GM12878 (cell line): ENCODE measurements at regions not wholly inside any gene's neighbourhood (a gene's known extent, or its start where the extent isn't known, plus 50 kb on each side); places are given as distances from the start of the nearest gene placed in this dataset.

Source experiments
- ATAC-seq: fragments of 200-7000 bp; cut with Tn5 transposase; 3 replicates; pipeline ENCODE4 v1.9.1; 2020; ENCODE audit warnings: mild to moderate bottlenecking, moderate library complexity
- BruUV-seq: library from RNA; stranded (reverse); fragments of 400-500 nt; replicated peaks from 2 replicates; lab custom pipeline; 2021; lab: Mats Ljungman, UMichigan
- CTCF ChIA-PET: fragments of 300-600 bp; sonication (Branson Sonifier 250); formaldehyde crosslinking; extraction: SDS; loops from one replicate; lab custom pipeline; 2021; ENCODE audit warnings: inconsistent platforms; lab: Yijun Ruan, JAX
- POLR2A ChIA-PET: fragments of 350-600 bp; formaldehyde crosslinking; extraction: SDS; loops from one replicate; lab custom pipeline; 2021; ENCODE audit warnings: inconsistent platforms; lab: Charles Lee
- RAD21 ChIA-PET: fragments of 300-600 bp; sonication (Branson Sonifier 250); formaldehyde crosslinking; loops from one replicate; lab custom pipeline; 2023; ENCODE audit warnings: antibody characterized with exemption; ENCODE audit not compliant: unreplicated experiment; lab: Charles Lee
- SMC1A ChIA-PET: fragments of 300-600 bp; sonication (Branson Sonifier 250); formaldehyde crosslinking; loops from one replicate; lab custom pipeline; 2023; ENCODE audit not compliant: unreplicated experiment, uncharacterized antibody; lab: Charles Lee
- DNase-seq: peaks from one replicate; pipeline ENCODE4 v3.0.0-alpha.2; 2011; ENCODE audit warnings: low read depth, low spot score
- FAIRE-seq: peaks from 3 replicates; lab custom pipeline; 2011; peaks lifted over from hg19 to GRCh38; lab: Jason Lieb, UNC
- H2AFZ ChIP-seq: 2 replicates; pipeline ENCODE4 v1.6.0; 2011; ENCODE audit warnings: low read depth, low read length, control low read depth; ENCODE audit not compliant: control insufficient read depth
- H3K27ac ChIP-seq: 2 replicates; pipeline ENCODE4 v1.5.1; 2011; ENCODE audit warnings: control low read depth; ENCODE audit not compliant: control insufficient read depth, insufficient read depth
- H3K27me3 ChIP-seq, 2 experiments: replicated peaks in 1 of 2; 2 replicates each; pipeline versions ENCODE4 v1.6.0 to v1.6.1; 2011; ENCODE audit warnings: low read length in 1 of 2; ENCODE audit not compliant: control insufficient read depth in 2 of 2, insufficient read depth in 2 of 2
- H3K36me3 ChIP-seq, 2 experiments: 2 replicates each; pipeline ENCODE4 v1.5.1; 2011; ENCODE audit warnings: low read length in 1 of 2; ENCODE audit not compliant: control insufficient read depth in 2 of 2, insufficient read depth in 2 of 2
- H3K4me1 ChIP-seq: 2 replicates; pipeline ENCODE4 v1.6.1; 2011; ENCODE audit warnings: mild to moderate bottlenecking, low read length, moderate library complexity, mixed read lengths; ENCODE audit not compliant: control insufficient read depth, insufficient read depth
- H3K4me2 ChIP-seq: 2 replicates; pipeline ENCODE4 v1.6.0; 2011; ENCODE audit warnings: control low read depth; ENCODE audit not compliant: control insufficient read depth, insufficient read depth
- H3K4me3 ChIP-seq: fragments of 200-600 bp; sonication (generic); 2 replicates; pipeline ENCODE4 v1.5.1; 2016
- H3K79me2 ChIP-seq: 2 replicates; pipeline ENCODE4 v1.6.0; 2011; ENCODE audit warnings: low read length; ENCODE audit not compliant: control insufficient read depth, insufficient read depth
- H3K9ac ChIP-seq: 2 replicates; pipeline ENCODE4 v1.8.0; 2011; ENCODE audit warnings: low read length, control low read depth, mixed read lengths; ENCODE audit not compliant: control insufficient read depth, insufficient read depth
- H3K9me3 ChIP-seq: replicated peaks from 3 replicates; pipeline ENCODE4 v1.5.1; 2011; ENCODE audit warnings: mild to moderate bottlenecking, low read length; ENCODE audit not compliant: control insufficient read depth, insufficient read depth
- H4K20me1 ChIP-seq: 2 replicates; pipeline ENCODE4 v1.6.0; 2011; ENCODE audit not compliant: control insufficient read depth, insufficient read depth
- ATF7 ChIP-seq: fragments of 450-650 bp; IDR thresholded peaks from 2 replicates; pipeline ENCODE4 v1.6.1; 2016; ENCODE audit warnings: low read depth, mild to moderate bottlenecking
- CBX3 ChIP-seq: fragments of 200-600 bp; sonication (generic); IDR thresholded peaks from 2 replicates; pipeline ENCODE4 v1.6.1; 2016; ENCODE audit warnings: low read depth, borderline replicate concordance
- CHD2 ChIP-seq: IDR thresholded peaks from 2 replicates; pipeline ENCODE4 v1.6.1; 2011; ENCODE audit warnings: low read depth, low read length, improper control_type of control experiment, borderline replicate concordance
- EED ChIP-seq: sonication (generic); IDR thresholded peaks from 2 replicates; pipeline ENCODE4 v1.6.1; 2016; ENCODE audit warnings: antibody characterized with exemption, low read depth
- ELK1 ChIP-seq: IDR thresholded peaks from 2 replicates; pipeline ENCODE4 v1.6.1; 2012; ENCODE audit warnings: low read depth, low read length, improper control_type of control experiment
- GATAD2B ChIP-seq: fragments of 450-650 bp; conservative IDR thresholded peaks from 2 replicates; pipeline ENCODE4 v1.6.1; 2017; ENCODE audit warnings: low read depth, mild to moderate bottlenecking, moderate library complexity
- HDAC6 ChIP-seq: fragments of 200-600 bp; sonication (generic); IDR thresholded peaks from one replicate; pipeline ENCODE4 v1.8.0; 2017; ENCODE audit warnings: antibody characterized with exemption; ENCODE audit not compliant: unreplicated experiment
- KDM1A ChIP-seq: fragments of 200-600 bp; sonication (generic); IDR thresholded peaks from 2 replicates; pipeline ENCODE4 v1.6.1; 2016; ENCODE audit warnings: borderline replicate concordance
- MYB ChIP-seq: fragments of 150-350 bp; IDR thresholded peaks from 2 replicates; pipeline ENCODE4 v1.6.1; 2014; ENCODE audit warnings: mild to moderate bottlenecking, low read depth, low read length, borderline replicate concordance
- PBX3 ChIP-seq: IDR thresholded peaks from 2 replicates; pipeline ENCODE4 v1.6.1; 2011; ENCODE audit warnings: mild to moderate bottlenecking, low read depth, low read length, moderate library complexity; ENCODE audit not compliant: insufficient replicate concordance
- SPI1 ChIP-seq: IDR thresholded peaks from 2 replicates; pipeline ENCODE4 v1.6.1; 2011; ENCODE audit warnings: low read depth, mild to moderate bottlenecking, low read length, moderate library complexity, borderline replicate concordance; ENCODE audit not compliant: insufficient read depth
- TBL1XR1 ChIP-seq: IDR thresholded peaks from 2 replicates; pipeline ENCODE4 v1.6.1; 2012; ENCODE audit warnings: low read depth, low read length, improper control_type of control experiment
- WGBS: methylation state at CpG from one replicate; pipeline ENCODE4 v1.1.6; 2016; ENCODE audit warnings: low lambda C conversion rate; ENCODE audit not compliant: insufficient replicate concordance, insufficient coverage; ENCODE audit errors: missing lambda C conversion rate; 5-methylcytosine and 5-hydroxymethylcytosine counted together
- in situ Hi-C: fragments of 300-500 bp; cut with MboI; formaldehyde crosslinking; loops from 9 replicates; pipeline ENCODE4 v1.14.3; 2018; ENCODE audit warnings: mixed read lengths
- intact Hi-C: fragments of 100-400 bp; cut with micrococcal nuclease; formaldehyde crosslinking; loops from one replicate; pipeline ENCODE4 v1.14.2; 2022; ENCODE audit not compliant: unreplicated experiment

GRCh38 chr2:226308323-226308680 is 491.3 kb downstream of the IRS1 start:
- ChIA-PET RAD21 (no interaction called here), POLR2A (no interaction called here), SMC1A (interaction anchor here (1.8 kb wide), 1 partner anchor 26 kb away, joined by 7 read pairs; no protein-coding TSS in a partner anchor), CTCF (interaction anchor here (0.6 kb wide), 1 partner anchor 526 kb away, joined by 3 read pairs; no protein-coding TSS in a partner anchor)
- Histone ChIP-seq H2AFZ (no peak overlapping the region), H3K4me3 (no peak overlapping the region), H3K4me1 (no peaks in the 10 kb centered on the region), H3K36me3 (no peaks in the 10 kb centered on the region), H3K27ac (no peak overlapping the region), H4K20me1 (no peaks in the 10 kb centered on the region), H3K9ac (no peak overlapping the region), H3K79me2 (no peaks in the 10 kb centered on the region), H3K4me2 (no peak overlapping the region), H3K27me3 (no peaks in the 10 kb centered on the region), H3K9me3 (no peaks in the 10 kb centered on the region)
- FAIRE-seq (no peak), DNase-seq (no peak), ATAC-seq (no peak)
- BruUV-seq, result no TSS peak
- WGBS, result 17% methylated on average over 2 of the region's 2 CpGs
- no peak for TF ChIP-seq GATAD2B
- no peak for TF ChIP-seq EED
- TF ChIP-seq ATF7, result no peak
- no peak for TF ChIP-seq KDM1A
- TF ChIP-seq SPI1, result no peak
- no peak for TF ChIP-seq CHD2
- TF ChIP-seq ELK1, result no peak
- no peak for TF ChIP-seq CBX3
- TF ChIP-seq HDAC6, result no peak
- TF ChIP-seq PBX3, result no peak
- TF ChIP-seq MYB, result no peak
- no peak for TF ChIP-seq TBL1XR1
- in situ Hi-C loops, result no loop called here
- intact Hi-C loops, result no loop called here
